H9 (cell line): ENCODE measurements at regions not wholly inside any gene's neighbourhood (a gene's known extent, or its start where the extent isn't known, plus 50 kb on each side); places are given as distances from the start of the nearest gene placed in this dataset.

Experiments used
- DNase-seq: peaks from one replicate; pipeline ENCODE4 v3.0.0-alpha.2; 2017
- H2AFZ ChIP-seq: one replicate; pipeline ENCODE4 v1.6.1; 2013; ENCODE audit warnings: mild to moderate bottlenecking, low read length, control low read depth, moderate library complexity
- H2AK5ac ChIP-seq: 2 replicates; pipeline ENCODE4 v1.6.1; 2013; ENCODE audit warnings: low read length, control low read depth, mixed read lengths; ENCODE audit not compliant: insufficient read length
- H2BK120ac ChIP-seq: one replicate; pipeline ENCODE4 v1.6.1; 2013; ENCODE audit warnings: low read depth, mild to moderate bottlenecking, low read length, control low read depth, inconsistent platforms; ENCODE audit not compliant: poor library complexity, severe bottlenecking
- H2BK12ac ChIP-seq: 2 replicates; pipeline ENCODE4 v1.6.1; 2013; ENCODE audit warnings: low read length, control low read depth, mixed read lengths, low read depth; ENCODE audit not compliant: insufficient read length
- H2BK15ac ChIP-seq: 2 replicates; pipeline ENCODE4 v1.6.1; 2013; ENCODE audit warnings: low read depth, low read length, control low read depth
- H2BK20ac ChIP-seq: one replicate; pipeline ENCODE4 v1.6.1; 2013; ENCODE audit warnings: low read depth, mild to moderate bottlenecking, low read length, control low read depth, inconsistent platforms; ENCODE audit not compliant: poor library complexity, severe bottlenecking
- H2BK5ac ChIP-seq: 2 replicates; pipeline ENCODE4 v1.6.1; 2013; ENCODE audit warnings: low read length, control low read depth, mixed read lengths; ENCODE audit not compliant: insufficient read length
- H3K14ac ChIP-seq: 2 replicates; pipeline ENCODE4 v1.6.1; 2013; ENCODE audit warnings: low read length, control low read depth; ENCODE audit not compliant: insufficient read depth
- H3K18ac ChIP-seq: 2 replicates; pipeline ENCODE4 v1.6.1; 2013; ENCODE audit warnings: low read depth, mild to moderate bottlenecking, mixed read lengths, low read length, control low read depth; ENCODE audit not compliant: insufficient read length
- H3K23ac ChIP-seq: 2 replicates; pipeline ENCODE4 v1.6.1; 2013; ENCODE audit warnings: low read length, control low read depth, mixed read lengths, low read depth; ENCODE audit not compliant: insufficient read length
- H3K23me2 ChIP-seq: 2 replicates; pipeline ENCODE4 v1.6.1; 2013; ENCODE audit warnings: low read depth, mild to moderate bottlenecking, mixed read lengths, low read length, control low read depth; ENCODE audit not compliant: insufficient read length, poor library complexity, severe bottlenecking
- H3K27ac ChIP-seq: 2 replicates; pipeline ENCODE4 v1.5.1; 2013; ENCODE audit warnings: low read length, control low read depth, mixed read lengths, low read depth; ENCODE audit not compliant: insufficient read length
- H3K27me3 ChIP-seq: 2 replicates; pipeline ENCODE4 v1.6.1; 2013; ENCODE audit warnings: low read length, control low read depth, inconsistent platforms; ENCODE audit not compliant: insufficient read depth
- H3K4ac ChIP-seq: 2 replicates; pipeline ENCODE4 v1.6.1; 2013; ENCODE audit warnings: low read depth, mild to moderate bottlenecking, control low read depth, inconsistent platforms, low read length, moderate library complexity
- H3K4me1 ChIP-seq: 2 replicates; pipeline ENCODE4 v1.6.1; 2013; ENCODE audit warnings: low read length, control low read depth, inconsistent platforms; ENCODE audit not compliant: insufficient read depth
- H3K4me2 ChIP-seq: 2 replicates; pipeline ENCODE4 v1.6.1; 2013; ENCODE audit warnings: low read length, control low read depth, mixed read lengths; ENCODE audit not compliant: insufficient read length, insufficient read depth
- H3K56ac ChIP-seq: 2 replicates; pipeline ENCODE4 v1.6.1; 2013; ENCODE audit warnings: low read depth, mild to moderate bottlenecking, mixed read lengths, low read length, control low read depth; ENCODE audit not compliant: insufficient read length
- H3K79me1 ChIP-seq: 2 replicates; pipeline ENCODE4 v1.6.1; 2013; ENCODE audit warnings: low read depth, mild to moderate bottlenecking, moderate library complexity, low read length, control low read depth, inconsistent platforms; ENCODE audit not compliant: insufficient read depth, poor library complexity, severe bottlenecking
- H3K79me2 ChIP-seq: 2 replicates; pipeline ENCODE4 v1.6.1; 2013; ENCODE audit warnings: low read length, control low read depth, inconsistent platforms; ENCODE audit not compliant: insufficient read depth
- H3K9ac ChIP-seq: 2 replicates; pipeline ENCODE4 v1.6.1; 2013; ENCODE audit warnings: low read length, control low read depth, mixed read lengths; ENCODE audit not compliant: insufficient read length; ENCODE audit errors: extremely low read depth
- H3K9me3 ChIP-seq: one replicate; pipeline ENCODE4 v1.6.1; 2013; ENCODE audit warnings: low read depth, low read length, inconsistent platforms; ENCODE audit not compliant: control insufficient read depth
- H3T11ph ChIP-seq: one replicate; pipeline ENCODE4 v1.6.1; 2013; ENCODE audit warnings: mild to moderate bottlenecking, low read length, control low read depth, inconsistent platforms
- H4K20me1 ChIP-seq: one replicate; pipeline ENCODE4 v1.6.1; 2013; ENCODE audit not compliant: control insufficient read depth, insufficient read length, insufficient read depth
- H4K5ac ChIP-seq: 2 replicates; pipeline ENCODE4 v1.6.1; 2013; ENCODE audit warnings: low read depth, mild to moderate bottlenecking, mixed read lengths, low read length, control low read depth; ENCODE audit not compliant: insufficient read length
- H4K8ac ChIP-seq: replicated peaks from 2 replicates; pipeline ENCODE4 v1.6.1; 2013; ENCODE audit warnings: low read length, control low read depth, mixed read lengths, low read depth; ENCODE audit not compliant: insufficient read length
- H4K91ac ChIP-seq: 2 replicates; pipeline ENCODE4 v1.6.1; 2013; ENCODE audit warnings: low read depth, mild to moderate bottlenecking, moderate library complexity, mixed read lengths, low read length, control low read depth; ENCODE audit not compliant: insufficient read length
- H3K27ac Mint-ChIP-seq, 3 experiments: 2 replicates in 2 of 3; 3 replicates in 1 of 3; pipeline ENCODE4 v1.8.0; 2020 to 2021; ENCODE audit warnings: mixed read lengths in 3 of 3, mild to moderate bottlenecking in 1 of 3, moderate library complexity in 1 of 3
- H3K27me3 Mint-ChIP-seq: 2 replicates; pipeline ENCODE4 v1.8.0; 2021; ENCODE audit warnings: low read depth, mild to moderate bottlenecking, moderate library complexity, mixed read lengths
- H3K36me3 Mint-ChIP-seq, 3 experiments: 2 replicates in 2 of 3; 3 replicates in 1 of 3; pipeline ENCODE4 v1.8.0; 2020 to 2021; ENCODE audit warnings: low read depth in 3 of 3, mixed read lengths in 3 of 3; ENCODE audit not compliant: insufficient read depth in 1 of 3
- H3K4me1 Mint-ChIP-seq, 2 experiments: 2 replicates each; pipeline ENCODE4 v1.8.0; 2020; ENCODE audit warnings: mixed read lengths in 2 of 2
- H3K4me3 Mint-ChIP-seq, 2 experiments: 2 replicates in 1 of 2; 3 replicates in 1 of 2; pipeline ENCODE4 v1.8.0; 2020 to 2021; ENCODE audit warnings: mild to moderate bottlenecking in 2 of 2, mixed read lengths in 2 of 2, moderate library complexity in 1 of 2
- H3K9me3 Mint-ChIP-seq, 2 experiments: 2 replicates in 1 of 2; 3 replicates in 1 of 2; pipeline ENCODE4 v1.8.0; 2020; ENCODE audit warnings: mild to moderate bottlenecking in 2 of 2, mixed read lengths in 2 of 2, moderate library complexity in 1 of 2
- CTCF ChIP-seq: fragments of 200-600 bp; sonication (generic); conservative IDR thresholded peaks from 3 replicates; pipeline ENCODE4 v1.8.0; 2021; ENCODE audit warnings: antibody characterized with exemption, mild to moderate bottlenecking
- WGBS: extraction: QIAGEN DNeasy Blood & Tissue Kit; methylation state at CpG from one replicate; pipeline ENCODE4 v1.1.7; 2013; ENCODE audit warnings: missing lambda C conversion rate, low lambda C conversion rate, mixed read lengths; ENCODE audit not compliant: insufficient read length; ENCODE audit errors: extremely low coverage; 5-methylcytosine and 5-hydroxymethylcytosine counted together

DNA sequence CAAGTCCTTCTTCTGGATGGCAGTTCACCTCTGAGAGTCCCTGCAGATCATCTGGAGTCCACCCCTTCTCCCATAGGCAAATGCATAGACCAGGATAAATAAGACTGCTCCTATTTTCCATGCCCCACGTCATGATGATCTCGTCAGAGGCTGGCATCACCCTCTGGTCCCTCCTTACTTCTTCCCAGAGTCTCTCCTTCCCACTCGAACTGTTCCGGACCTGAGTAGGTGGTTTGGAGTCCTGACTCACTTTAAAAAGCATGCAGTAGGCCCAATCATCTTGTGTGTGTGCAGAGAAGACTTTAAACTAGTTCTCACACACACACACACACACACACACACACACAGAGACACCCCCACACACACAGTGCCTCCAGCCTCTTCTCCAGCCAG lies 72.0 kb downstream of the SOX9 start:
- no peaks in the 10 kb centered on the region for H3K36me3 Mint-ChIP-seq
- Histone ChIP-seq H3K23ac (no peak overlapping the region), H4K8ac (no peak overlapping the region), H2BK12ac (no peak overlapping the region), H3K9ac (no peak overlapping the region), H3K27me3 (no peaks in the 10 kb centered on the region), H3K4me1 (no peaks in the 10 kb centered on the region), H3K18ac (no peak overlapping the region), H3K79me2 (no peaks in the 10 kb centered on the region), H4K91ac (no peak overlapping the region), H3K79me1 (no peaks in the 10 kb centered on the region), H3K4me2 (no peak overlapping the region), H2AK5ac (no peak overlapping the region), H3K27ac (no peak overlapping the region), H3K14ac (no peak overlapping the region), H2BK5ac (no peak overlapping the region), H3K4ac (no peak overlapping the region), H3T11ph (no peak overlapping the region), H2BK15ac (no peak overlapping the region), H4K20me1 (no peaks in the 10 kb centered on the region), H2BK20ac (no peak overlapping the region), H2BK120ac (no peak overlapping the region), H2AFZ (no peak overlapping the region), H3K56ac (no peak overlapping the region), H4K5ac (no peak overlapping the region), H3K23me2 (no peaks in the 10 kb centered on the region), H3K9me3 (no peaks in the 10 kb centered on the region)
- peaks cover 4% of the 10 kb centered on the region for H3K27me3 Mint-ChIP-seq
- no peak for TF ChIP-seq CTCF
- DNase-seq = no peak
- H3K9me3 Mint-ChIP-seq = peaks cover 3% of the 10 kb centered on the region in 2 experiments; a peak in 2 of 5 replicates
- peaks cover 6 to 12% of the 10 kb centered on the region in 2 experiments for H3K4me1 Mint-ChIP-seq
- no peak overlapping the region for H3K4me3 Mint-ChIP-seq
- no peak overlapping the region; a peak in 1 of 7 replicates for H3K27ac Mint-ChIP-seq
- WGBS = no CpG with 5 or more reads among the region's 4 CpGs
